H1 (cell line): ENCODE measurements at regions not wholly inside any gene's neighbourhood (a gene's known extent, or its start where the extent isn't known, plus 50 kb on each side); places are given as distances from the start of the nearest gene placed in this dataset.

ENCODE experiments used
- CTCF ChIA-PET: fragments of 300-600 bp; sonication (Branson Sonifier 250); formaldehyde crosslinking; loops from one replicate; lab custom pipeline; 2021; ENCODE audit not compliant: partially characterized antibody; lab: Charles Lee
- POLR2A ChIA-PET: fragments of 300-600 bp; sonication (Branson Sonifier 250); formaldehyde crosslinking; loops from one replicate; lab custom pipeline; 2021; ENCODE audit warnings: inconsistent platforms; ENCODE audit not compliant: partially characterized antibody; lab: Charles Lee
- DNase-seq, 2 experiments: peaks; one replicate each; pipeline versions ENCODE4 v3.0.0 to v3.0.0-alpha.2; 2010 to 2022; ENCODE audit warnings: low spot score in 2 of 2, low read depth in 1 of 2, mixed read lengths in 1 of 2
- FAIRE-seq: peaks from 2 replicates; lab custom pipeline; 2011; peaks lifted over from hg19 to GRCh38; lab: Jason Lieb, UNC
- H2AFZ ChIP-seq: 2 replicates; pipeline ENCODE4 v1.8.1; 2012; ENCODE audit warnings: low read length, inconsistent platforms
- H2AK5ac ChIP-seq: 2 replicates; pipeline ENCODE4 v1.6.1; 2013; ENCODE audit warnings: low read depth, low read length
- H2BK120ac ChIP-seq: replicated peaks from 2 replicates; pipeline ENCODE3; 2013; ENCODE audit warnings: low read depth, low read length, inconsistent platforms
- H2BK12ac ChIP-seq: 2 replicates; pipeline ENCODE4 v1.6.1; 2013; ENCODE audit warnings: low read depth, low read length
- H2BK15ac ChIP-seq: 2 replicates; pipeline ENCODE4 v1.6.1; 2013; ENCODE audit warnings: low read length
- H2BK20ac ChIP-seq: 2 replicates; pipeline ENCODE4 v1.6.1; 2013; ENCODE audit warnings: low read length
- H2BK5ac ChIP-seq: 2 replicates; pipeline ENCODE4 v1.6.1; 2013; ENCODE audit warnings: low read depth, low read length
- H3K14ac ChIP-seq: 2 replicates; pipeline ENCODE4 v1.6.1; 2013; ENCODE audit warnings: inconsistent platforms; ENCODE audit not compliant: insufficient read length
- H3K18ac ChIP-seq: 2 replicates; pipeline ENCODE4 v1.6.1; 2013; ENCODE audit warnings: low read length; ENCODE audit errors: extremely low read depth
- H3K23ac ChIP-seq: 2 replicates; pipeline ENCODE4 v1.6.1; 2013; ENCODE audit warnings: inconsistent platforms; ENCODE audit not compliant: insufficient read length
- H3K23me2 ChIP-seq: 2 replicates; pipeline ENCODE4 v1.6.1; 2013; ENCODE audit warnings: low read depth, low read length
- H3K27ac ChIP-seq: 2 replicates; pipeline ENCODE4 v1.6.1; 2011; ENCODE audit warnings: low read depth, low read length, inconsistent platforms
- H3K27me3 ChIP-seq, 4 experiments: replicated peaks in 1 of 4; 1 replicate in 1 of 4; 2 replicates in 3 of 4; pipeline versions ENCODE4 v1.6.1 to v1.8.1; 2011 to 2013; ENCODE audit warnings: low read length in 3 of 4, mild to moderate bottlenecking in 3 of 4, inconsistent platforms in 2 of 4, mixed read lengths in 2 of 4, moderate library complexity in 1 of 4; ENCODE audit not compliant: control insufficient read depth in 3 of 4, insufficient read depth in 3 of 4; ENCODE audit errors: extremely low read depth in 1 of 4
- H3K36me3 ChIP-seq, 4 experiments: 2 replicates each; pipeline versions ENCODE4 v1.6.1 to v1.8.1; 2011 to 2013; ENCODE audit warnings: mild to moderate bottlenecking in 4 of 4, low read length in 3 of 4, moderate library complexity in 2 of 4, control low read depth in 1 of 4, inconsistent platforms in 1 of 4; ENCODE audit not compliant: insufficient read depth in 4 of 4, control insufficient read depth in 2 of 4
- H3K4ac ChIP-seq: replicated peaks from 2 replicates; pipeline ENCODE3; 2013; ENCODE audit warnings: low read length, low read depth, mixed read lengths, inconsistent platforms; ENCODE audit not compliant: insufficient read length
- H3K4me1 ChIP-seq, 4 experiments: replicated peaks in 1 of 4; 1 replicate in 1 of 4; 2 replicates in 3 of 4; pipeline versions ENCODE4 v1.6.1 to v1.8.1; 2011 to 2013; ENCODE audit warnings: low read length in 3 of 4, inconsistent platforms in 2 of 4, mixed read lengths in 1 of 4; ENCODE audit not compliant: insufficient read depth in 4 of 4, control insufficient read depth in 3 of 4
- H3K4me2 ChIP-seq, 2 experiments: 2 replicates each; pipeline versions ENCODE4 v1.6.1 to v1.8.1; 2011 to 2013; ENCODE audit warnings: low read depth in 2 of 2, low read length in 2 of 2, control low read depth in 1 of 2, inconsistent platforms in 1 of 2, mild to moderate bottlenecking in 1 of 2; ENCODE audit not compliant: insufficient read depth in 1 of 2
- H3K4me3 ChIP-seq, 4 experiments: fragments of 200-600, 300-600 bp in 1 of 4; sonication (generic), shearing (Covaris generic), sonication (Bioruptor Twin) in 1 of 4; 2 replicates each; pipeline versions ENCODE4 v1.5.1 to v1.8.1; 2011 to 2016; ENCODE audit warnings: low read length in 4 of 4, low read depth in 3 of 4, control low read depth in 2 of 4, inconsistent platforms in 2 of 4, mild to moderate bottlenecking in 2 of 4, mixed read lengths in 1 of 4, moderate library complexity in 1 of 4; ENCODE audit not compliant: insufficient read depth in 2 of 4; ENCODE audit errors: extremely low read depth in 1 of 4
- H3K56ac ChIP-seq: replicated peaks from 2 replicates; pipeline ENCODE3; 2013; ENCODE audit warnings: low read depth, mild to moderate bottlenecking, mixed read lengths, low read length, inconsistent platforms; ENCODE audit not compliant: insufficient read length
- H3K79me1 ChIP-seq: 2 replicates; pipeline ENCODE4 v1.6.1; 2013; ENCODE audit warnings: low read depth, low read length, control low read depth
- H3K79me2 ChIP-seq, 2 experiments: 2 replicates each; pipeline versions ENCODE4 v1.6.1 to v1.8.1; 2012 to 2013; ENCODE audit warnings: low read length in 2 of 2, mild to moderate bottlenecking in 2 of 2, inconsistent platforms in 1 of 2; ENCODE audit not compliant: insufficient read depth in 2 of 2, control insufficient read depth in 1 of 2
- H3K9ac ChIP-seq, 4 experiments: replicated peaks in 1 of 4; 1 replicate in 1 of 4; 2 replicates in 3 of 4; pipeline versions ENCODE4 v1.6.1 to v1.8.1; 2011 to 2013; ENCODE audit warnings: low read depth in 3 of 4, low read length in 3 of 4, control low read depth in 2 of 4, mild to moderate bottlenecking in 2 of 4, moderate library complexity in 2 of 4, inconsistent platforms in 1 of 4; ENCODE audit errors: extremely low read depth in 1 of 4
- H3K9me3 ChIP-seq, 2 experiments: 2 replicates each; pipeline versions ENCODE4 v1.6.1 to v1.8.1; 2012 to 2013; ENCODE audit warnings: mild to moderate bottlenecking in 2 of 2, moderate library complexity in 2 of 2, control low read depth in 1 of 2, inconsistent platforms in 1 of 2, low read depth in 1 of 2, low read length in 1 of 2, mixed read lengths in 1 of 2; ENCODE audit not compliant: insufficient read depth in 2 of 2
- H4K20me1 ChIP-seq, 2 experiments: replicated peaks in 1 of 2; 2 replicates each; pipeline versions ENCODE3 to v1.8.1; 2011 to 2013; ENCODE audit warnings: inconsistent platforms in 2 of 2, low read length in 2 of 2, mild to moderate bottlenecking in 1 of 2; ENCODE audit not compliant: insufficient read depth in 2 of 2, control insufficient read depth in 1 of 2
- H4K5ac ChIP-seq: 2 replicates; pipeline ENCODE4 v1.6.1; 2013; ENCODE audit warnings: low read length, low read depth, mixed read lengths, inconsistent platforms; ENCODE audit not compliant: insufficient read length
- H4K8ac ChIP-seq: 2 replicates; pipeline ENCODE4 v1.8.0; 2013; ENCODE audit warnings: mild to moderate bottlenecking, moderate library complexity, low read length, inconsistent platforms; ENCODE audit not compliant: insufficient read depth; ENCODE audit errors: extremely low read depth
- H4K91ac ChIP-seq: replicated peaks from 2 replicates; pipeline ENCODE3; 2013; ENCODE audit warnings: low read length, mixed read lengths, inconsistent platforms; ENCODE audit not compliant: insufficient read length
- BCL11A ChIP-seq, 2 experiments: IDR thresholded peaks; one replicate each; pipeline ENCODE4 v1.6.1; 2011; ENCODE audit warnings: low read depth in 2 of 2, low read length in 2 of 2, mild to moderate bottlenecking in 2 of 2
- BRCA1 ChIP-seq: IDR thresholded peaks from 2 replicates; pipeline ENCODE4 v1.6.1; 2012; ENCODE audit warnings: low read depth, low read length, improper control_type of control experiment
- GTF2F1 ChIP-seq: IDR thresholded peaks from 2 replicates; pipeline ENCODE4 v1.6.1; 2012; ENCODE audit warnings: low read depth, low read length, improper control_type of control experiment, borderline replicate concordance
- HDAC6 ChIP-seq: IDR thresholded peaks from one replicate; pipeline ENCODE4 v1.7.1; 2012; ENCODE audit warnings: low read depth, mild to moderate bottlenecking, inconsistent platforms, low read length, moderate library complexity
- RBBP5 ChIP-seq: IDR thresholded peaks from 2 replicates; pipeline ENCODE4 v1.7.1; 2012; ENCODE audit warnings: low read depth, mild to moderate bottlenecking, inconsistent platforms, low read length, moderate library complexity, borderline replicate concordance
- RNF2 ChIP-seq: fragments of 200-900, 300-1000 bp; sonication (generic); IDR thresholded peaks from 2 replicates; pipeline ENCODE4 v1.7.1; 2016; ENCODE audit warnings: borderline replicate concordance, low read depth, mild to moderate bottlenecking, antibody characterized with exemption, low read length; ENCODE audit not compliant: poor library complexity, severe bottlenecking; ENCODE audit errors: missing control alignments
- SP1 ChIP-seq: IDR thresholded peaks from 2 replicates; pipeline ENCODE4 v1.6.1; 2011; ENCODE audit warnings: low read depth, low read length
- WGBS, 2 experiments: shearing (Covaris generic) in 1 of 2; methylation state at CpG; one replicate each; pipeline versions ENCODE4 v1.1.6 to v1.1.7; 2013 to 2015; ENCODE audit warnings: low lambda C conversion rate in 2 of 2, mixed read lengths in 2 of 2, inconsistent platforms in 1 of 2, low coverage in 1 of 2, missing lambda C conversion rate in 1 of 2; ENCODE audit not compliant: insufficient replicate concordance in 2 of 2, insufficient coverage in 1 of 2, insufficient read length in 1 of 2; ENCODE audit errors: extremely low coverage in 1 of 2, missing lambda C conversion rate in 1 of 2; 5-methylcytosine and 5-hydroxymethylcytosine counted together
- TF ChIP-seq, protein P1 (sequence below), 3 experiments: IDR thresholded peaks; 1 replicate in 2 of 3; 2 replicates in 1 of 3; pipeline versions ENCODE4 v1.5.1 to v1.6.1; 2011; ENCODE audit warnings: low read length in 3 of 3, mild to moderate bottlenecking in 3 of 3, inconsistent platforms in 2 of 3, low read depth in 1 of 3, moderate library complexity in 1 of 3; ENCODE audit not compliant: insufficient read depth in 1 of 3; ENCODE audit errors: control extremely low read depth in 1 of 3

DNA sequence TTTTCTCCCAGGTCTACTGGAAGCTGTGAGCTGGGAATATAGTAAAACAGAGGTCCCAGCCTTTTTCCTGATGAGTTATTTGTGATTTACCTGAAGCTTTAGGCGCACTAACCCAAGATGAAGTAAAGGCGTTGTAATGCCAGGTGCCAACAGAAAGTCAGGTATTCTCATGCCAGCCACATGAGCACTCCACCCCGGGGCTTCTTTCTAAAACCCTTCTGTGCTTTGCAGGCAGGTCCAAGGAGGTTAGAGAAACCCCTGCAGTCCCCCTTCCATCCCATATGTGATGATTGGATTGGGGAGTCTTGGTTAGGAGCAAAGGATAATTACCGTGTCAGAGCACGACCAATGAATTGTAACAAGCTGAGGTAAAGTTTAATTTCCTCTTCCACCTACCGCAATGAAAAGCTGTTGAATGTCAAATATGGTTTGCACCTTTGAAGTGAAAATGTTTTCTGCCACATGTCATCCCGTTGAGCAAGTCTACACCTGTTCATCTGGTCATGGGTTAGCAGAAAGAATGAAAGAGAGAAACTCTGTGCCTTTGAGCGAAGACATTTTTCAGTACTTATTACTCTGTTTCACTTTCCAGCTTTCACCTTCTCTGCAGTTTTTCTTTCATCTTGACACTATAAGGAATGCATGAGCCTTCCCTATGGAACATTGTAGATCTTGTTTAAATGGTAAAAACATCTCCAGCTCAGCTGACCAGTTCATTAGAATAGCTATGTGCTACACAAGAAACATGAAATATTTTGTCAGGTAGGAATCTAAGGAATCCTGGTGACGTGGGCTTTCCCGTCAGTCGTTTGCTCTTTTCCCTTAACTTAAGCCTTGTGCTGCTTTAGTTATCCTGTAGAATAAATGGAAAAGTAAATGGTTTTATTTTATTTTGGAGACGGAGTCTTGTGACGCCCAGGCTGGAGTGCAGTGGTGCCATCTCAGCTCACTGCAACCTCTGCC lies 204.6 kb upstream of the IL12A start:
- Histone ChIP-seq H3K27ac (no peak overlapping the region), H2BK120ac (no peak overlapping the region), H3K56ac (no peak overlapping the region), H3K4me2 (no peak overlapping the region), H4K20me1 (peaks cover 0 to 4% of the 10 kb centered on the region in 2 experiments), H4K8ac (no peak overlapping the region), H2BK15ac (no peak overlapping the region), H3K9ac (no peak overlapping the region), H4K91ac (no peak overlapping the region), H2BK5ac (no peak overlapping the region), H3K14ac (no peak overlapping the region), H3K4ac (no peak overlapping the region), H3K36me3 (no peaks in the 10 kb centered on the region), H3K9me3 (no peaks in the 10 kb centered on the region), H2BK20ac (no peak overlapping the region), H3K23me2 (no peaks in the 10 kb centered on the region; the same call in 1 of the 2 replicates), H3K23ac (no peak overlapping the region), H3K79me1 (no peaks in the 10 kb centered on the region; the same call in 1 of the 2 replicates), H3K27me3 (no peaks in the 10 kb centered on the region), H3K18ac (no peak overlapping the region), H2AK5ac (no peak overlapping the region), H2AFZ (no peak overlapping the region), H3K79me2 (no peaks in the 10 kb centered on the region), H2BK12ac (no peak overlapping the region), H4K5ac (no peak overlapping the region), H3K4me3 (no peak overlapping the region), H3K4me1 (peaks cover 0 to 7% (median 0%) of the 10 kb centered on the region in 4 experiments; a peak in 6 of 7 replicates)
- DNase-seq = no peak
- ChIA-PET CTCF (interaction anchor here (0.6 to 6.6 kb wide), 14 partner anchors 9 to 767 kb away, joined by 3 to 96 read pairs (median 4); partner anchors contain the start of gene IL12A), POLR2A (interaction anchor here (0.6 kb wide), 1 partner anchor 11 kb away, joined by 3 read pairs; no protein-coding TSS in a partner anchor)
- 88% methylated on average over 13 of the region's 13 CpGs; no CpG with 5 or more reads in 1 of the 2 experiments for WGBS, 2 experiments
- FAIRE-seq = no peak
- TF ChIP-seq GTF2F1 (no peak), HDAC6 (no peak), RBBP5 (no peak), BCL11A (IDR thresholded peaks at IDR 0.05; ENCODE audit: low read depth in 2 of 2, low read length in 2 of 2) (no peak), SP1 (no peak), BRCA1 (no peak), RNF2 (no peak)
- TF ChIP-seq, protein P1, sequence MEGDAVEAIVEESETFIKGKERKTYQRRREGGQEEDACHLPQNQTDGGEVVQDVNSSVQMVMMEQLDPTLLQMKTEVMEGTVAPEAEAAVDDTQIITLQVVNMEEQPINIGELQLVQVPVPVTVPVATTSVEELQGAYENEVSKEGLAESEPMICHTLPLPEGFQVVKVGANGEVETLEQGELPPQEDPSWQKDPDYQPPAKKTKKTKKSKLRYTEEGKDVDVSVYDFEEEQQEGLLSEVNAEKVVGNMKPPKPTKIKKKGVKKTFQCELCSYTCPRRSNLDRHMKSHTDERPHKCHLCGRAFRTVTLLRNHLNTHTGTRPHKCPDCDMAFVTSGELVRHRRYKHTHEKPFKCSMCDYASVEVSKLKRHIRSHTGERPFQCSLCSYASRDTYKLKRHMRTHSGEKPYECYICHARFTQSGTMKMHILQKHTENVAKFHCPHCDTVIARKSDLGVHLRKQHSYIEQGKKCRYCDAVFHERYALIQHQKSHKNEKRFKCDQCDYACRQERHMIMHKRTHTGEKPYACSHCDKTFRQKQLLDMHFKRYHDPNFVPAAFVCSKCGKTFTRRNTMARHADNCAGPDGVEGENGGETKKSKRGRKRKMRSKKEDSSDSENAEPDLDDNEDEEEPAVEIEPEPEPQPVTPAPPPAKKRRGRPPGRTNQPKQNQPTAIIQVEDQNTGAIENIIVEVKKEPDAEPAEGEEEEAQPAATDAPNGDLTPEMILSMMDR (IDR thresholded peaks at IDR 0.05; ENCODE audit: control extremely low read depth in 1 of 3, insufficient read depth in 1 of 3, low read depth in 1 of 3, low read length in 3 of 3) = no peak
